Esophagus muscularis mucosa (tissue), 4 donors: ENCODE measurements at regions not wholly inside any gene's neighbourhood (a gene's known extent, or its start where the extent isn't known, plus 50 kb on each side); places are given as distances from the start of the nearest gene placed in this dataset.

Experiments used
- EP300 ChIP-seq: sonication (generic); formaldehyde crosslinking; IDR thresholded peaks from one replicate; pipeline ENCODE4 v1.6.1; 2017; ENCODE audit warnings: antibody characterized with exemption
- POLR2A ChIP-seq: fragments of 450-650 bp; IDR thresholded peaks from one replicate; pipeline ENCODE4 v1.6.1; 2017; ENCODE audit warnings: antibody characterized with exemption, moderate library complexity, mild to moderate bottlenecking, low read depth
- POLR2AphosphoS5 ChIP-seq, 2 donors: sonication (generic); formaldehyde crosslinking; IDR thresholded peaks; one replicate each; pipeline ENCODE4 v1.6.1; 2017; ENCODE audit warnings: antibody characterized with exemption in 2 of 2
- TF ChIP-seq, protein P1 (sequence below), 3 experiments: fragments of 200-600 bp in 2 of 3; fragments of 450-650 bp in 1 of 3; sonication (generic) in 2 of 3; IDR thresholded peaks; one replicate each; pipeline ENCODE4 v1.5.1; 2017 to 2019; ENCODE audit warnings: antibody characterized with exemption in 3 of 3, mild to moderate bottlenecking in 2 of 3, moderate library complexity in 1 of 3

DNA sequence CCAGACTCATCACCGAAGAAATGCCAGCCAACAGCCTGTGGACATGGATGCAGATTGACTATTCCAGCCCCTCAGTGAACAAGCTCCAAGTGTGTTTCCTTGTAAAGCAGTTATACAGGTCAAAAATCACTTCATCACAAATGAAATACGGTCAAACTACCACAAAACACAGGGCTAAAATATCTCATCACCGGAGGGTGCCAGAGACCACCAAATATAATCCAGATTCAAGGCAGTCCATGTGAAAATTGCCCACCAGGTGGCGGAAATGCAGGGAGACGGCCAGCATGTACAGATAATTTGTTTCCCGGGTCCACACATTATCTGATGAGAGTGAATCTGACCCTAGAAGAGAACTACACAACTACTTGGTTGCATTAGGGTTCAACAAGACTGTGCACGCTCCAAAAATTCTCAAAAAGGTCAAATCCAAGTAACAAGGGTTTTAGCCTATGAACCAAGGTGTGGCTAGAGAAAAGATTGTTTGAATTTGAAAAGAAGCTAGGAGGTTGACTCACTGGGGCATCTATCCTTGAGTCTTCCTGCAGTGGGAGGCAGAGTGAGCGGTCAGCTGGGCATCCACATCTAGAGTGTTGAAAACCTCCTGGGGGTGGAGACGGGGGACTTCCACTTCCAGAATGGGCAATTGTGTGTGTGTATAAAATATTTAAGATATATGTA, 71.7 kb downstream of the IGLL5 start:
- TF ChIP-seq POLR2A, result no peak
- TF ChIP-seq, protein P1, sequence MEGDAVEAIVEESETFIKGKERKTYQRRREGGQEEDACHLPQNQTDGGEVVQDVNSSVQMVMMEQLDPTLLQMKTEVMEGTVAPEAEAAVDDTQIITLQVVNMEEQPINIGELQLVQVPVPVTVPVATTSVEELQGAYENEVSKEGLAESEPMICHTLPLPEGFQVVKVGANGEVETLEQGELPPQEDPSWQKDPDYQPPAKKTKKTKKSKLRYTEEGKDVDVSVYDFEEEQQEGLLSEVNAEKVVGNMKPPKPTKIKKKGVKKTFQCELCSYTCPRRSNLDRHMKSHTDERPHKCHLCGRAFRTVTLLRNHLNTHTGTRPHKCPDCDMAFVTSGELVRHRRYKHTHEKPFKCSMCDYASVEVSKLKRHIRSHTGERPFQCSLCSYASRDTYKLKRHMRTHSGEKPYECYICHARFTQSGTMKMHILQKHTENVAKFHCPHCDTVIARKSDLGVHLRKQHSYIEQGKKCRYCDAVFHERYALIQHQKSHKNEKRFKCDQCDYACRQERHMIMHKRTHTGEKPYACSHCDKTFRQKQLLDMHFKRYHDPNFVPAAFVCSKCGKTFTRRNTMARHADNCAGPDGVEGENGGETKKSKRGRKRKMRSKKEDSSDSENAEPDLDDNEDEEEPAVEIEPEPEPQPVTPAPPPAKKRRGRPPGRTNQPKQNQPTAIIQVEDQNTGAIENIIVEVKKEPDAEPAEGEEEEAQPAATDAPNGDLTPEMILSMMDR (IDR thresholded peaks at IDR 0.05), result peak; percentile 90 to 96 (median 95)
- no peak for TF ChIP-seq EP300
- TF ChIP-seq POLR2AphosphoS5 (IDR thresholded peaks at IDR 0.05), result no peak
